Keratinocyte (primary cell): ENCODE measurements at regions not wholly inside any gene's neighbourhood (a gene's known extent, or its start where the extent isn't known, plus 50 kb on each side); places are given as distances from the start of the nearest gene placed in this dataset.

Experiments used
- DNase-seq: peaks from one replicate; pipeline ENCODE4 v3.0.0-alpha.2; 2011; ENCODE audit warnings: low read depth, missing footprints, low spot score
- FAIRE-seq: peaks from 2 replicates; lab custom pipeline; 2011; peaks lifted over from hg19 to GRCh38; lab: Jason Lieb, UNC
- H2AFZ ChIP-seq: 2 replicates; pipeline ENCODE4 v1.6.0; 2012; ENCODE audit warnings: low read length, control low read depth, inconsistent platforms; ENCODE audit not compliant: control insufficient read depth
- H3K27ac ChIP-seq: 2 replicates; pipeline ENCODE4 v1.5.1; 2011; ENCODE audit warnings: low read length; ENCODE audit not compliant: control insufficient read depth, insufficient read depth
- H3K27me3 ChIP-seq: 3 replicates; pipeline ENCODE4 v1.6.0; 2011; ENCODE audit warnings: low read length; ENCODE audit not compliant: control insufficient read depth, insufficient read depth; ENCODE audit errors: extremely low read depth
- H3K36me3 ChIP-seq, 2 experiments: 2 replicates in 1 of 2; 3 replicates in 1 of 2; pipeline ENCODE4 v1.5.1; 2011; ENCODE audit warnings: low read length in 2 of 2, mild to moderate bottlenecking in 1 of 2; ENCODE audit not compliant: control insufficient read depth in 2 of 2, insufficient read depth in 2 of 2; ENCODE audit errors: extremely low read depth in 1 of 2
- H3K4me1 ChIP-seq: 3 replicates; pipeline ENCODE4 v1.5.1; 2011; ENCODE audit warnings: low read length; ENCODE audit not compliant: control insufficient read depth, insufficient read depth; ENCODE audit errors: extremely low read depth
- H3K4me2 ChIP-seq: 3 replicates; pipeline ENCODE4 v1.6.0; 2011; ENCODE audit warnings: low read depth, low read length; ENCODE audit not compliant: control insufficient read depth, insufficient read depth; ENCODE audit errors: extremely low read depth
- H3K4me3 ChIP-seq, 3 experiments: fragments of 200-600 bp in 1 of 3; sonication (generic) in 1 of 3; 2 replicates in 2 of 3; 3 replicates in 1 of 3; pipeline ENCODE4 v1.5.1; 2011 to 2016; ENCODE audit warnings: low read length in 3 of 3, mild to moderate bottlenecking in 3 of 3, control low read depth in 2 of 3, inconsistent platforms in 1 of 3, low read depth in 1 of 3, mixed read lengths in 1 of 3, mixed run types in 1 of 3, moderate library complexity in 1 of 3; ENCODE audit not compliant: control insufficient read depth in 2 of 3, insufficient read depth in 2 of 3; ENCODE audit errors: extremely low read depth in 1 of 3
- H3K79me2 ChIP-seq: 2 replicates; pipeline ENCODE4 v1.6.0; 2012; ENCODE audit warnings: low read length; ENCODE audit not compliant: control insufficient read depth, insufficient read depth
- H3K9ac ChIP-seq: 3 replicates; pipeline ENCODE4 v1.6.0; 2011; ENCODE audit warnings: low read length; ENCODE audit not compliant: control insufficient read depth, insufficient read depth; ENCODE audit errors: extremely low read depth
- H3K9me1 ChIP-seq: 3 replicates; pipeline ENCODE4 v1.6.0; 2011; ENCODE audit warnings: low read length; ENCODE audit not compliant: control insufficient read depth, insufficient read depth; ENCODE audit errors: extremely low read depth
- H3K9me3 ChIP-seq: 2 replicates; pipeline ENCODE4 v1.5.1; 2012; ENCODE audit warnings: low read depth, low read length; ENCODE audit not compliant: control insufficient read depth
- H4K20me1 ChIP-seq: 3 replicates; pipeline ENCODE4 v1.6.0; 2011; ENCODE audit warnings: low read length; ENCODE audit not compliant: control insufficient read depth, insufficient read depth; ENCODE audit errors: extremely low read depth
- CTCF ChIP-seq, 3 experiments: IDR thresholded peaks in 1 of 3; conservative IDR thresholded peaks in 1 of 3; optimal IDR thresholded peaks in 1 of 3; 2 replicates in 2 of 3; 3 replicates in 1 of 3; pipeline versions ENCODE3 to v1.5.1; 2011; ENCODE audit warnings: low read length in 3 of 3, mild to moderate bottlenecking in 3 of 3, moderate library complexity in 2 of 3, control low read depth in 1 of 3, inconsistent platforms in 1 of 3; ENCODE audit not compliant: insufficient read depth in 2 of 3; ENCODE audit errors: extremely low read depth in 1 of 3
- EZH2 ChIP-seq: IDR thresholded peaks from one replicate; pipeline ENCODE4 v1.6.1; 2012; ENCODE audit warnings: inconsistent platforms, mild to moderate bottlenecking, low read length, moderate library complexity
- dilution Hi-C: fragments of 300-500 bp; cut with MboI; formaldehyde crosslinking; loops from one replicate; pipeline ENCODE4 v1.7.0; 2020; ENCODE audit warnings: low sequenced_read_pairs; ENCODE audit not compliant: extremely low pct_ligation_motif_present

DNA sequence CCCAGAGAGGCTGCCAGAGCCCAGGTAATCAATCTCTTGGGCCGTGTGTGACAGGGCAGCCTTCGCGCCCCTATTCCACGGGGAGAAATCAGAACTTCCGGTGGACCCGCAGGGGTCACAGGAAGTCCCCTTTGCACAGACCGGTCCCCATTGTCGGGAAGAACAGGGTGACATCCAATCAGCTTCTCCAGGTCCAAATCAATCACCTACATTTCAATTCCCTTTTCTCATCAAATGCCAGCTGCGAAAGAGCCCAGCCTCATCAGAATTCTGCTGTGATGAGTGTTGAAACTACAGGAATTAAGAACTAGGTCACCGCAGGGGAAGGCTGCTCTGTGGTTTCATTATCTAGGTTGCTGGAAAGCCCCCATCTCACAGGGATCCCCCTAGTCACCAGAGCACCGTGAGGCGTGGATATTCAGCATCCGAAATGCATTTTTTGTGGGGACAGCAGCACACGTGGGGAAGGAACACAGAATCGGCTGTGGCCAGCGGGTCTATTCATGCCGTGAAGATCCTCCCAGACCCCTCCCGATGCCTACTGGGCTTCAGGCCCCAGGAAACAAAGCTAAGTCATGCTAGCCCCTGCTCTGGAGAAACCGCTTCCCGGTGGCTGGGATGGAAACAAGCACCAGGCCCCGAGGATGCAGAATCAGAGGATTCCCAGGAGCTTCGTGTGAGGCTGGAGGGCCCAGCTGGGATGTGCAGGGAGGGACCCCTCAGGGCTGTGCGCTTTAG is 193.7 kb upstream of the ID2 start:
- no peaks in the 10 kb centered on the region for H3K9me3 ChIP-seq
- dilution Hi-C loops: no loop called here
- no peak overlapping the region for H3K27ac ChIP-seq
- no peaks in the 10 kb centered on the region for H3K9me1 ChIP-seq
- TF ChIP-seq EZH2 (no peak), CTCF (optimal IDR thresholded peaks at IDR 0.05 in 1 of 3, IDR thresholded peaks at IDR 0.05 in 1 of 3, conservative IDR thresholded peaks at IDR 0.05 in 1 of 3; ENCODE audit: extremely low read depth in 1 of 3, insufficient read depth in 2 of 3, low read length in 3 of 3) (no peak)
- no peak overlapping the region for H3K4me3 ChIP-seq
- H3K79me2 ChIP-seq: no peaks in the 10 kb centered on the region
- H3K27me3 ChIP-seq: no peaks in the 10 kb centered on the region
- FAIRE-seq (no peak), DNase-seq (no peak)
- no peaks in the 10 kb centered on the region for H4K20me1 ChIP-seq
- no peak overlapping the region for H3K9ac ChIP-seq
- H3K4me1 ChIP-seq: no peaks in the 10 kb centered on the region
- no peak overlapping the region for H3K4me2 ChIP-seq
- no peak overlapping the region for H2AFZ ChIP-seq
- H3K36me3 ChIP-seq: no peaks in the 10 kb centered on the region

GRCh38 chr2:8489221-8489620 is 192.6 kb upstream of the ID2 start:
- dilution Hi-C loops: no loop called here
- no peaks in the 10 kb centered on the region for H3K9me1 ChIP-seq
- H3K4me1 ChIP-seq: no peaks in the 10 kb centered on the region
- no peak overlapping the region for H2AFZ ChIP-seq
- no peaks in the 10 kb centered on the region for H3K36me3 ChIP-seq
- DNase-seq (no peak), FAIRE-seq (no peak)
- no peak for TF ChIP-seq CTCF (optimal IDR thresholded peaks at IDR 0.05 in 1 of 3, IDR thresholded peaks at IDR 0.05 in 1 of 3, conservative IDR thresholded peaks at IDR 0.05 in 1 of 3; ENCODE audit: extremely low read depth in 1 of 3, insufficient read depth in 2 of 3, low read length in 3 of 3)
- no peak overlapping the region for H3K4me2 ChIP-seq
- no peak overlapping the region for H3K27ac ChIP-seq
- no peaks in the 10 kb centered on the region for H3K9me3 ChIP-seq
- H3K4me3 ChIP-seq: no peak overlapping the region
- H3K79me2 ChIP-seq: no peaks in the 10 kb centered on the region
- H3K27me3 ChIP-seq: no peaks in the 10 kb centered on the region
- no peaks in the 10 kb centered on the region for H4K20me1 ChIP-seq
- H3K9ac ChIP-seq: no peak overlapping the region
